CD4-positive, alpha-beta T cell (primary cell): ENCODE measurements at regions not wholly inside any gene's neighbourhood (a gene's known extent, or its start where the extent isn't known, plus 50 kb on each side); places are given as distances from the start of the nearest gene placed in this dataset.

ENCODE experiments used
- ATAC-seq: fragments of 200-7000 bp; cut with Tn5 transposase; one replicate; pipeline ENCODE4 v1.10.0; 2022; ENCODE audit warnings: mild to moderate bottlenecking; ENCODE audit not compliant: poor library complexity
- CTCF ChIA-PET: fragments of 350-600 bp; sonication (Branson Sonifier 250); formaldehyde crosslinking; loops from one replicate; lab custom pipeline; 2021; ENCODE audit warnings: antibody characterized with exemption, inconsistent platforms; lab: Charles Lee
- POLR2A ChIA-PET: fragments of 350-600 bp; sonication (Branson Sonifier 250); formaldehyde crosslinking; loops from one replicate; lab custom pipeline; 2021; ENCODE audit warnings: antibody characterized with exemption, inconsistent platforms; lab: Charles Lee
- DNase-seq, 14 experiments: peaks; one replicate each; pipeline ENCODE4 v3.0.0-alpha.2; 2013 to 2020; ENCODE audit warnings: mixed read lengths in 2 of 14
- H3K27ac ChIP-seq, 2 donors: one replicate each; pipeline versions ENCODE4 v1.5.1 to v1.7.0; 2013; ENCODE audit warnings: low read length in 2 of 2, low read depth in 1 of 2, mild to moderate bottlenecking in 1 of 2
- H3K27me3 ChIP-seq, 2 experiments: 1 replicate in 1 of 2; 2 replicates in 1 of 2; pipeline versions ENCODE4 v1.6.1 to v1.7.0; 2013; ENCODE audit warnings: low read length in 2 of 2, control low read depth in 1 of 2, mild to moderate bottlenecking in 1 of 2, moderate library complexity in 1 of 2; ENCODE audit not compliant: insufficient read depth in 2 of 2, control insufficient read depth in 1 of 2
- H3K36me3 ChIP-seq: one replicate; pipeline ENCODE4 v1.6.1; 2013; ENCODE audit warnings: low read length, control low read depth; ENCODE audit not compliant: insufficient read depth
- H3K4me1 ChIP-seq: one replicate; pipeline ENCODE4 v1.6.1; 2013; ENCODE audit warnings: low read length, control low read depth; ENCODE audit not compliant: insufficient read depth
- H3K4me3 ChIP-seq: one replicate; pipeline ENCODE4 v1.5.1; 2013; ENCODE audit warnings: mild to moderate bottlenecking, low read length, moderate library complexity
- H3K9me3 ChIP-seq, 2 experiments: 1 replicate in 1 of 2; 2 replicates in 1 of 2; pipeline versions ENCODE4 v1.6.1 to v1.7.0; 2013; ENCODE audit warnings: low read length in 2 of 2, mild to moderate bottlenecking in 2 of 2, control low read depth in 1 of 2, moderate library complexity in 1 of 2; ENCODE audit not compliant: control insufficient read depth in 1 of 2, insufficient read depth in 1 of 2
- H3K27ac Mint-ChIP-seq: one replicate; pipeline ENCODE4 v1.8.0; 2020; ENCODE audit warnings: mixed read lengths
- H3K27me3 Mint-ChIP-seq: one replicate; pipeline ENCODE4 v1.8.0; 2021; ENCODE audit warnings: mixed read lengths
- H3K36me3 Mint-ChIP-seq: one replicate; pipeline ENCODE4 v1.8.0; 2021; ENCODE audit warnings: low read depth, mixed read lengths
- H3K4me1 Mint-ChIP-seq: one replicate; pipeline ENCODE4 v1.8.0; 2021; ENCODE audit warnings: low read depth, mixed read lengths
- H3K4me3 Mint-ChIP-seq: one replicate; pipeline ENCODE4 v1.8.0; 2020; ENCODE audit warnings: mild to moderate bottlenecking, mixed read lengths
- H3K9me3 Mint-ChIP-seq: one replicate; pipeline ENCODE4 v1.8.0; 2020; ENCODE audit warnings: mixed read lengths
- CTCF ChIP-seq: fragments of 200-600 bp; IDR thresholded peaks from one replicate; pipeline ENCODE4 v1.8.0; 2022; ENCODE audit warnings: antibody characterized with exemption, mild to moderate bottlenecking
- intact Hi-C, 2 experiments: fragments of 100-400 bp; cut with DNase I in 1 of 2; cut with micrococcal nuclease in 1 of 2; formaldehyde crosslinking; loops; one replicate each; pipeline versions ENCODE4 v1.15.1 to v1.9.0; 2023 to 2025; cut with DNase I, micrococcal nuclease

GRCh38 chr22:22349455-22349836, 104.9 kb downstream of the VPREB1 start:
- peaks cover 24% of the 10 kb centered on the region for H3K27me3 Mint-ChIP-seq
- intact Hi-C loops, result loop anchor here (1.0 to 10.0 kb wide), 2 partner anchors 48 to 145 kb away; no protein-coding TSS in a partner anchor
- POLR2A ChIA-PET, result no interaction called here

GRCh38 chr22:22351366-22351765, 106.8 kb downstream of the VPREB1 start:
- ChIA-PET CTCF (no interaction called here), POLR2A (no interaction called here)
- no peaks in the 10 kb centered on the region for H3K4me1 Mint-ChIP-seq
- H3K4me3 Mint-ChIP-seq, result no peak overlapping the region
- DNase-seq (no peak), ATAC-seq (no peak)
- no peaks in the 10 kb centered on the region for H3K36me3 Mint-ChIP-seq
- no peak overlapping the region for H3K27ac ChIP-seq
- H3K9me3 ChIP-seq, result no peaks in the 10 kb centered on the region
- peaks cover 9 to 12% of the 10 kb centered on the region in 2 experiments for H3K27me3 ChIP-seq
- H3K36me3 ChIP-seq, result no peaks in the 10 kb centered on the region
- H3K4me1 ChIP-seq, result no peaks in the 10 kb centered on the region
- H3K4me3 ChIP-seq, result no peak overlapping the region
- intact Hi-C loops, result loop anchor here in 1 of 2 experiments (1.0 kb wide), 1 partner anchor 24 kb away; no protein-coding TSS in a partner anchor
- no peaks in the 10 kb centered on the region for H3K9me3 Mint-ChIP-seq
- no peak overlapping the region for H3K27ac Mint-ChIP-seq
- TF ChIP-seq CTCF, result no peak
- H3K27me3 Mint-ChIP-seq, result peaks cover 37% of the 10 kb centered on the region

More at GRCh38 chr22:22349455-22349836, 104.9 kb downstream of the VPREB1 start:
- Mint-ChIP-seq H3K9me3 (no peaks in the 10 kb centered on the region), H3K4me1 (no peaks in the 10 kb centered on the region), H3K27ac (no peak overlapping the region), H3K36me3 (no peaks in the 10 kb centered on the region), H3K4me3 (no peak overlapping the region)
- Histone ChIP-seq H3K27me3 (peaks cover 7 to 9% of the 10 kb centered on the region in 2 experiments), H3K36me3 (no peaks in the 10 kb centered on the region), H3K4me1 (no peaks in the 10 kb centered on the region), H3K9me3 (no peaks in the 10 kb centered on the region), H3K4me3 (no peak overlapping the region), H3K27ac (no peak overlapping the region)
- CTCF ChIA-PET, result no interaction called here
- DNase-seq (no peak), ATAC-seq (no peak)
- TF ChIP-seq CTCF, result no peak

GRCh38 chr22:22352371-22352999, 107.9 kb downstream of the VPREB1 start:
- ChIA-PET CTCF (no interaction called here), POLR2A (no interaction called here)

More at GRCh38 chr22:22352371-22352999, 107.9 kb downstream of the VPREB1 start:
- Histone ChIP-seq H3K27ac (no peak overlapping the region), H3K4me1 (peaks cover 6% of the 10 kb centered on the region), H3K9me3 (no peaks in the 10 kb centered on the region), H3K27me3 (peaks cover 15 to 18% of the 10 kb centered on the region in 2 experiments), H3K4me3 (no peak overlapping the region), H3K36me3 (no peaks in the 10 kb centered on the region)
- peaks cover 6% of the 10 kb centered on the region for H3K4me1 Mint-ChIP-seq
- no peaks in the 10 kb centered on the region for H3K36me3 Mint-ChIP-seq
- DNase-seq, result no peak
- intact Hi-C loops, result loop anchor here in 1 of 2 experiments (1.0 kb wide), 1 partner anchor 23 kb away; no protein-coding TSS in a partner anchor
- no peak overlapping the region for H3K4me3 Mint-ChIP-seq
- no peak for ATAC-seq
- TF ChIP-seq CTCF, result no peak
- H3K9me3 Mint-ChIP-seq, result no peaks in the 10 kb centered on the region
- peaks cover 48% of the 10 kb centered on the region for H3K27me3 Mint-ChIP-seq
- no peak overlapping the region for H3K27ac Mint-ChIP-seq
